PC-3 (cell line): ENCODE measurements at regions not wholly inside any gene's neighbourhood (a gene's known extent, or its start where the extent isn't known, plus 50 kb on each side); places are given as distances from the start of the nearest gene placed in this dataset.

Experiments used
- EZH2 ChIP-seq: fragments of 300-600 bp; sonication (generic); IDR thresholded peaks from one replicate; pipeline ENCODE4 v1.6.1; 2017; ENCODE audit warnings: antibody characterized with exemption, mild to moderate bottlenecking, low read length; ENCODE audit not compliant: unreplicated experiment
- EZH2phosphoT487 ChIP-seq: fragments of 300-600 bp; sonication (generic); IDR thresholded peaks from 2 replicates; pipeline ENCODE4 v1.6.1; 2018; ENCODE audit warnings: mild to moderate bottlenecking, antibody characterized with exemption, low read length, borderline replicate concordance
- TF ChIP-seq, protein P1 (sequence below): fragments of 300-600 bp; sonication (generic); conservative IDR thresholded peaks from 2 replicates; pipeline ENCODE4 v1.5.1; 2017; ENCODE audit warnings: antibody characterized with exemption, low read depth, mild to moderate bottlenecking, low read length

DNA sequence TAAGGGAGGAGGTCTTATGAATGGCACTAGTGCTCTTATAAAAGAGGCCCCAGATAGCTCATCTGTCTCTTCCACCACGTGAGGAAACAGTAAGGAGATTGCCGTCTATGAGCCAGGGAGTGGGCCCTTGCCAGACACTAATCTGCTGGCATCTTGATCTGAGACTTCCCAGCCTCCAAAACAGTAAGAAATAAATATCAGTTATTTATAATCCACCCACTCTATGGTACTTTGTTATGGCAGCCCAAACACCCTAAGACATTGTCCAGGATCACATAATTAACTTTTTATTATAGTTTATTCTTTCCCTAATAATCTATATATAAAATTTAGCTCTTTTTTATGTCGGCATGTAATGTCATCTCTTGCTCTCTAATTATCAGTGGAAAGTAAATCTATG, 144.0 kb upstream of the IRF2BP2 start:
- TF ChIP-seq, protein P1, sequence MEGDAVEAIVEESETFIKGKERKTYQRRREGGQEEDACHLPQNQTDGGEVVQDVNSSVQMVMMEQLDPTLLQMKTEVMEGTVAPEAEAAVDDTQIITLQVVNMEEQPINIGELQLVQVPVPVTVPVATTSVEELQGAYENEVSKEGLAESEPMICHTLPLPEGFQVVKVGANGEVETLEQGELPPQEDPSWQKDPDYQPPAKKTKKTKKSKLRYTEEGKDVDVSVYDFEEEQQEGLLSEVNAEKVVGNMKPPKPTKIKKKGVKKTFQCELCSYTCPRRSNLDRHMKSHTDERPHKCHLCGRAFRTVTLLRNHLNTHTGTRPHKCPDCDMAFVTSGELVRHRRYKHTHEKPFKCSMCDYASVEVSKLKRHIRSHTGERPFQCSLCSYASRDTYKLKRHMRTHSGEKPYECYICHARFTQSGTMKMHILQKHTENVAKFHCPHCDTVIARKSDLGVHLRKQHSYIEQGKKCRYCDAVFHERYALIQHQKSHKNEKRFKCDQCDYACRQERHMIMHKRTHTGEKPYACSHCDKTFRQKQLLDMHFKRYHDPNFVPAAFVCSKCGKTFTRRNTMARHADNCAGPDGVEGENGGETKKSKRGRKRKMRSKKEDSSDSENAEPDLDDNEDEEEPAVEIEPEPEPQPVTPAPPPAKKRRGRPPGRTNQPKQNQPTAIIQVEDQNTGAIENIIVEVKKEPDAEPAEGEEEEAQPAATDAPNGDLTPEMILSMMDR = no peak
- TF ChIP-seq EZH2phosphoT487 (no peak), EZH2 (no peak)
